ENCODE measurements at regions not wholly inside any gene's neighbourhood (a gene's known extent, or its start where the extent isn't known, plus 50 kb on each side); places are given as distances from the start of the nearest gene placed in this dataset.
A peak's percentile ranks its signal among the peaks of the same experiment; 100 is the strongest.

DNA sequence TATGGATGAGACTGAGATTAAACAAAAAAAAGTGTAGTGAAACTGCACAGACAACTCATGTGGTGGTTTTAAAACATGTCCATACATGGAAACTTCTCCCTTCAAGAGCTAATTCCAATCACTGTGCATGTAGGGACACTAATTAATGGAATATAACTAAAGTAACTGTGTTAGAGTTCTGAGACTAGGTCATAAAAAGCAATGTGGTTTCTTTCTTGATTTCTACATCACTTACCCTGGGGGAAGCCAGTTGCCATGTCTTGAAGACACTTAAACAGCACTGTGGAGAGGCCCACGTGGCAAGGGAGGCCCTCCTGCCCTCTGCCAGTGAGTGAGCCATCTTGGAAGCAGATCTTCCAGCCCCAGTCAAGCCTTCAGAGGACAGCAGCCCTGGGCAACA, 118.2 kb upstream of the DST start:
- intact Hi-C loops (cut with DNase I): no loop called here
- no peak for ATAC-seq

DNA sequence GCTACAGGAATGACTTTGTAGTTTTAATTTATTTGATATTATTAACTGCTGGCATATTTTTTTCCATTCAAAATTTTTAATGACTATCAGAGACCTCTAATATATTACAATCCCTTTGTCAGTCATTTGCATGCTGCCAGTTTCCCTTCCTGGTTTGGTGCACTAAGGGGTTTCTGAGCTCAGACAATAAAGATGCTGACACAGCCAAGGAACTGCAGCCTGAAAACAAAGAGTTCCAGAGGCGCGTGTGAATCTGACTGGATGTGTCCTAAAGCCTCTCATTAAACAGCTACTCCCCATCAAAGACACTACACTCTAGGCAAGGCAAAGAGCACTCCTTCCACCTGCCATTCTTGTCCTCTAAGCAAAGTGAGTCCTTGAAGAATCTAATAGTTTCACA, 116.8 kb upstream of the DST start:
- no peak for DNase-seq (ENCODE audit: missing footprints)
- no peak for ATAC-seq
- intact Hi-C loops (cut with DNase I): no loop called here

More for the DNA sequence above, 118.2 kb upstream of the DST start:
- no peak for DNase-seq (ENCODE audit: missing footprints)

DNA sequence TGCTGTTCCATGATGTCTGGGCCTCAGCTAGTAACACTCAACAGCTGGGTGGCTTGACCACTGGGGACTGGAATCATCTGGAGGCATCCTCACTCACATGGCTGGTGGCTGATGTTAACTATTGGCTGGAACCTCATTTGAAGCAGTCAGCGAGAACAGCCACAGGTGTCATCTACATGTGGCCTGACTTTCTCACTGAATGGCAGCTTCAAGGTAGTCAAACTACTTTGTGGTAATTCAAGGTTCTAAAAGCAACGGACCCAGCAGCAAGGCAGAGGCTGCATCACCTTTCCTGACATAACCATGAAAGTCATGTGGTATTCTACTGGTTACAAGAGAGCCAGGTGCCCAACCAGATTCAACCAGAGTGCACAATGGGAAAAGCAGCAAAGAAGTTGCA, 115.9 kb upstream of the DST start:
- DNase-seq (ENCODE audit: missing footprints): no peak
- intact Hi-C loops (cut with DNase I): no loop called here
- ATAC-seq: no peak

DNA sequence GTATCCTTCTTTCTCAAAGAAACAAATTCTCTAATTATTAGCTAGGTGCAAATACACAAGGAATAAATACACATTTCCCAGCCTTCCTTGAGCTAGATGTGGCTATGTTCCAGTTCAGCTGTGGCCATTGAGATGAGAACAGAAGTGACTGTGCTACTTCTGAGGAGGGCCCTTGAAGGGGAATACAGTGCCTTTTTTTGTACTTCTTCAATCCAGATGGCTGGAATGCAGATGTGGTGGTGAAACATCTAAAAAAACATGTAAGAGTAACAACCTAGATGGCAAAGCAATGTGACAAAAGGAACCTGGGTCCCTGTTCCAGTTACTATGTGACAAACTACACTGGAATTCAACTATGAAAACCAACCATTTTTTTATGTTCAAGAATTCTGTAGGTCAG, 115.4 kb upstream of the DST start:
- intact Hi-C loops (cut with DNase I): no loop called here
- DNase-seq (ENCODE audit: missing footprints): no peak
- ATAC-seq: no peak

DNA sequence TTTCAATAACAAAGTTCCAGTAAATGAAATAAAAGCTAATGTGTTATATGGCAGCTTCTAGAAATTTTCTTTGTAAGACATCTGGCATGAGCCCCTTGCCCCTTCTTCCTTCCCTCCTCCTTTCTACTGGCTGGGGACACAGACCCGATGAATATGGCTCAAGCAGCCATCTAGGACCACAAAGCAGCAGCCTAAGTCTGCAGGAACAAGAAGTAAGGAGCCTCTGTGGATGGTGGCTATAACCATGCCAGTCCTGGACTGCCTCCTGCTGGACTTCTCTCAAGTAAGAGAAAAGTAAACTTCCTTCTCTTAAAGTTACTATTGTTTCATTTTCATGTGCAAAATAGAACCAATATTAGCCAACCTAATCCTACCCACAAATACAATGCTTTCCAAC, 114.9 kb upstream of the DST start:
- ATAC-seq (peak; percentile 41), DNase-seq (ENCODE audit: missing footprints) (no peak)
- intact Hi-C loops (cut with DNase I): loop anchor here (2.0 kb wide), 1 partner anchor 45 kb away; no protein-coding TSS in a partner anchor

DNA sequence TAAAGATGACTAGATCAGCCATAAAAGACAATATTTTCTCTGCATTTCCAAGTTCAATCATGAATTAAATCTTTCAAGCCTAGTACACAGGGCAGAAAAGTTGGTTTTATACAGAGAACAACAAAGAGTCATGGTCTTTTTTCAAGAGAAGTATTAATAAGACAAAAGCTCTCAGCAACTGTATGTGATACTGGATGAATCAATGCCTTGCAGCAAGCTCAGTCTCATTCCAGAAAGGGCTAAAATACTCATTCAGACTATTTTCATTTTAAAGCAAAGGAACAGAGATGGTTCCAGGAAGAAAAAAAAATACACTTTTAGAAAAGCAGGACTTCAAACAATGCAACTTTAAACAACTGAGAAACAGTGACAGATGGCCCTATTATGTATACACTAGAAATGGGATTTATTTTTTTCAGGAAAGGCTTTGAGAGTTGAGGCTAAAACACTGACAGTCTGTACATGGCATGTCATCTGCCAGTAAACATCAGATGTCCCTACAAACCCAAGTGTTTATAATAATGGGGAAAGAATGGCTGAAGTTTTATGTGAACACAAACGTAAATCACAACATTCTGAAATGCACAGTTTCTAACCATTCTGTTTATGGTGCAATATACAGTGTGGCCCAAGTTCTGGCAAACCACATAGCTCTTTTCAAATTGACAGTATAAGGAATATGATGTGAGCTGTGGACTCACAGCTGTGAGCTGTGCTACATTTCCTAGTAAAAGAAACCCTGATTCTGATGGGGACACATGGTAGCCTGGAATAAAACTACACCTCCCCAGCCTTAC, 114.3 kb upstream of the DST start:
- intact Hi-C loops (cut with DNase I): loop anchor here (2.0 kb wide), 1 partner anchor 44 kb away; no protein-coding TSS in a partner anchor
- DNase-seq (ENCODE audit: missing footprints) (no peak), ATAC-seq (no peak)

DNA sequence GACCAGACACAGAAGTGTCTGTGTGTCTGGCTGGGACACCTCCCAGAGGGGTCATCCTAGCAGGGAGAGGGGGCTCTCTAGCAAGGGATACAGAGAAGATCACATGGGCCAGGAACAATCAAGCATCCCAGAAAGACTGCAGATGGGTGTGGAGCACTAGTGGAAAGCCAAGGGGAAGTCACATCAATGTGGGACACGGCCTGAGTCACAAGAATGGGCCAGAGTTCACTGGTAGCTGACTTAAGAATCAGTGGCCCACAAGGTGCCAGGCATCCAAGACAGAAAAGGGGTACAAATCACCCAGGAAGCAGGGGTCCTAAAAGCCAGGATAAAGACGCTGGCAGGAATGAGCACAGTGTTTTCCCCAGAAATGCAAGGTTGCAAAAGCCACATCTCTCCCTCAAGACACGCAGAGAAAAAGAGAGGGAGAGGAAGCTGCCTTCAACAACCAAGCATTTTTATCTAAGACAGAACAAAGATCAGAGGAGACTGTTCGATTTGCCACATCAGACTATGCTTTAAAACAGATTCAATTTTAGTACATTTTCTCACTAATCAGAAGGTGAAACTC, 113.6 kb upstream of the DST start:
- DNase-seq (ENCODE audit: missing footprints) (no peak), ATAC-seq (peak; percentile 29)
- intact Hi-C loops (cut with DNase I): loop anchor here (2.0 kb wide), 1 partner anchor 44 kb away; no protein-coding TSS in a partner anchor

DNA sequence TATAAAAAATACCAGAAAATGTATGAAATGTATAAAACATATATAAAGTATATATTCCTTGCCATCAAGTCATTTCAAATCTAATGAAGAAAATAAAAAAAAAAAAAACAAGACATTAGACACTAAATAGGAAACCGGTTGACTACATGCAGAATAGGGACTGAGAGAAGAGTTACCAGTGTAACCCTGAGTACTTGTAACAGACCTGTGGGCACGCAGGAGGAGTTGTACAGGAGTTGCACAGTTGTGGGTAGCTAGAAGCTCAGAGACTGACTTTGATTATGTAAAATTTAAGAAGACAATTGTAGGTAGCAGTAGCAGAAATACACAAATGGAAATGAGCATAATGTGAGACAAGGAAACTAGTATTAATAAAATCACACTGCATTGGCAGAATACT, 112.4 kb upstream of the DST start:
- ATAC-seq (peak; percentile 50), DNase-seq (ENCODE audit: missing footprints) (no peak)
- intact Hi-C loops (cut with DNase I): no loop called here

DNA sequence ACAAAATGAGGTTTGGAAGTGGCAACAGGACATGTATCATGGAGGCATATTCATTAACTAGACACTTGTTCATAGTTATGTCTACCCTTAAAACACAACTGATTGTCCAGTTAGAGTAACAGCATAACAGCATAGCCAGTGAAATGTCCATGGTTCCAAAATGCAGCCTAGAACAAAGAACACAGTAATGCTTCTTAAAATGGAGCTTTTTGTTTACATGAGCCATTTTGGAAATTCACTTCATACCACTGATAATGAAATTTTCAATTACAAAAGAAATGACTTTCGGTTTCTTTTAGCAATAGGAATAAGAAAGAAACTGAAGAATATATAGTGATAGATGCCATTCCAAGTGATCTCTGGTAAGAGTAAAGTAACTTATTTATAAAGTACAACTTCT, 111.1 kb upstream of the DST start:
- ATAC-seq (no peak), DNase-seq (ENCODE audit: missing footprints) (no peak)
- intact Hi-C loops (cut with DNase I): loop anchor here (5.0 kb wide), 1 partner anchor 112 kb away; the partner anchor contains the start of gene DST

DNA sequence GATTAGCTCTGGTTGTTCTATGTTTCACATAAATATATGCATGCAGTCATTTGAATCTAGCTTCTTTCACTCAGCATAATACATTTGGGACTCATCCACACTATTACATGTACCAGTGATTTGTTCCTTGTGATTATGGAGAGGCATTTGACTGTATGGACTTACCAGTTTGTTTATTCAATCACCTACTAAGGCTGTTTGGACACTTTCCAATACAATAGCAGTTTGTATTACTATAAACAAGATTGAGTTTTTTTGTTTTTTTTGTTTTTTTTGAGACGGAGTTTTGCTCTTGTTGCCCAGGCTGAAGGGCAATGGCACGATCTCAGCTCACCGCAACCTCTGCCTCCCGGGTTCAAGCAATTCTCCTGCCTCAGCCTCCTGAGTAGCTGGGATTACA, 109.8 kb upstream of the DST start:
- intact Hi-C loops (cut with DNase I): loop anchor here (5.0 kb wide), 1 partner anchor 110 kb away; the partner anchor contains the start of gene DST
- no peak for DNase-seq (ENCODE audit: missing footprints)
- no peak for ATAC-seq

DNA sequence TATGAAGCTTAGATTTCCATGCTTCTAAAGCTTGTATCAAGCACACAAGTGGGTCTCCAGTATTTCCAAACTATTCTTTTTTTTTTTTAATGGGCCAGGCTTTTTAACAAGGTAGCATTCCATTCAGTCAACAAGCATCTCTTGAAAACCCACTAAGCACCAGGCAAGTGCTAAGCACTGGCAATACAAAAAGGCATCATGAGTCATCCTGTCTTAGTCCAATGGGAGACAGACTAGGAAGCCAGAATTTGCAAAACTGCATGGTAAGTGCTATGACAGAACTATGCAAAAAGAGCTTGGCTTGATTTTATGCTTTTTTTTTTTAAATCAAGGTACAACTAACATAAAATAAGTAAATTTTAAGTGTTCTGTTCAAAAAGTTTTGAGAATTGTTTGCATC, 109.3 kb upstream of the DST start:
- DNase-seq (ENCODE audit: missing footprints): no peak
- intact Hi-C loops (cut with DNase I): loop anchor here (5.0 kb wide), 1 partner anchor 110 kb away; the partner anchor contains the start of gene DST
- ATAC-seq: peak; percentile 33

DNA sequence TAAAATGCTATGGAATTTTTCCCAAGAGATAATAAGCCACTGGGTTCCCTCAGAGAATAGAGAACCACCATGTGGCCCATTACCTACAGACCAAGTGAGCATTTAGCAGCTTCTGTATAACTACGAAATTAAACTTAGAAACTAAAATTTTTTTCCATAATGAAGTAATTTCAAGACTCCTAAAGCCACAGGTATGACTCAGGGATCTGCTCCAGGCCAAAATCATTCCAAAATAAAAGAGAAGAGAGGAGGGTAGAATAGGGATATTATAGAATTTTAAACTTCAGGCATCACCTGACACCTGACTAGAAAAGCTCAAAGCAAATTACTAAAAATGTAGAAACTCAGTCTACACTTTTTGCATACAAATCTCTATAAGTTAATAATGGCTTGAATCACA, 108.9 kb upstream of the DST start:
- intact Hi-C loops (cut with DNase I): loop anchor here (5.0 kb wide), 1 partner anchor 109 kb away; the partner anchor contains the start of gene DST
- DNase-seq (ENCODE audit: missing footprints) (no peak), ATAC-seq (no peak)

DNA sequence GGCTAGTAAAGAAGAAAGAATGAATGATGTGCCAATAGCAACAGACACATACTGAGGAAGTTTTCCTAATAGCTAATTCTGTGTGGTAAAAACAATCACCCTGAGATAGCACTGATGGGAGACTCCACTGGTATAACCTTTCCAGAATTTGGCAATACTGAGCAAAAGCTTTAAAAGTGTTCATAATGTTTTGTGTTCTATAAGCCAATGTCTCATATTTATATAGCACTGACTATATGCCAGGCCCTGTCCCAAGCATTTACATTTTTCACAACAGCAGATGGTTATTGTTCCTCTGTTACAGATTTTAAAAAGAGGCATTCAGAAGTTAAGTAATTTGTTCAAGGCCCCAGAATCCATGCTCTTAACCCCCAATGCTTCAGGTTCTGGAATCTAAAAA, 108.0 kb upstream of the DST start:
- intact Hi-C loops (cut with DNase I): loop anchor here (5.0 kb wide), 1 partner anchor 108 kb away; the partner anchor contains the start of gene DST
- ATAC-seq: no peak
- DNase-seq (ENCODE audit: missing footprints): no peak

DNA sequence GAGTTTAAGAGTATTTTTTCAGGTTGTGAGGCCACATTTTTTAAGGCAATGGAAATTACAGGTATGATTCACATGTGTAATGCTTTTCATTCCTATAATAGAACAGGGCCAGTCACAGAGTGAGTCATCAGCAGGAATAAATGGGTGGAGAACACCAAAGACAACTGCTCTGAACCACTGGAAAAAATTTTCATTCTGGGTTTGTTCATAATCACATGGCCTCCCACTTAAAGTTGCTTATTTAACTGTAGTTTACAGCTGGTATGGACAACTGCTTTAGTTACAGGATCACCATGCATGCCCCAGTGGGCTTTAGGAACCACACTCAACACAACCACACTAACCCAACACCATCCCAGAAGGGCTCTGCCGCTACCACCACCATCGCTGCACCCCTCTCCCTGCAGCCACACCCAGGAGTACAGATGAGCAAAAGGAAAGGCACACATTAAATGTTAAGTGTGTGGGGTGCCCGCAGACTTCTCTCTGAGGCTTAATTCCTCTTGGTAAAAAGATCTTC, 107.0 kb upstream of the DST start:
- ATAC-seq: no peak
- no peak for DNase-seq (ENCODE audit: missing footprints)
- intact Hi-C loops (cut with DNase I): loop anchor here (5.0 kb wide), 1 partner anchor 107 kb away; the partner anchor contains the start of gene DST

DNA sequence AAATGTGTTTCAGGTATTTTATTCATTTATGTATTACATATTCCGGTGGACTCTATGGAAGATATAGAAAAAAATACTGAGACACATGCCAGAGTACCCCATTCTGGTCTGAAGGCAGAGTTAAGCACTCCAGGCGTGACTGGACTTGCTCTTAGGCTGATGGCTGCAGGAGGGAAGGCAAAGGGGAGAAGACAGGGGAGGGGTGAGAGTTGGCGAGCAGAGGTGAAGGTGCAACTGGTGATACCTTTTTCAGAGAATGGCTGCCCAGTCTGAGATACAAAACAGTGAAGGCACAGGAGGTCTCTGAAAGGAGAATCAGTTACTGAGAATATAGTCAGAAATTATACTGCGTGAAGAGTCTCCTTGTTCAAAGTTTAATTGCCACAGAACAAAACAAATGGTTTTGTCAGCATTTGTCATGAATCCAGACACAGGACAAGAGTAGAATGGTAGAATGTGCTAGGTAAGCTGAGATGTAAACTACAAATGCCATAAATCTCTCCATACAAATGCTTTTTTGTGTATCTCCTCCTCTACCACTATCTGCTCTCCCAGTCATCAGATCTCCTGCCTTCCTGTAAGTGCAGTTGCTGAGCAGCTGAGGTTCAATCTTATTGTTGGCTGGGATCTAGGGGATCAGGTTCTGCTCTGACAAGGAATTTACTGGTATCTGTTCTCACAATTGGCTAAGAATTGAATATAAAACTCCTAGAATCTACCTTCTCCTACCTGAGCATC, 104.2 kb upstream of the DST start:
- ATAC-seq: no peak

DNA sequence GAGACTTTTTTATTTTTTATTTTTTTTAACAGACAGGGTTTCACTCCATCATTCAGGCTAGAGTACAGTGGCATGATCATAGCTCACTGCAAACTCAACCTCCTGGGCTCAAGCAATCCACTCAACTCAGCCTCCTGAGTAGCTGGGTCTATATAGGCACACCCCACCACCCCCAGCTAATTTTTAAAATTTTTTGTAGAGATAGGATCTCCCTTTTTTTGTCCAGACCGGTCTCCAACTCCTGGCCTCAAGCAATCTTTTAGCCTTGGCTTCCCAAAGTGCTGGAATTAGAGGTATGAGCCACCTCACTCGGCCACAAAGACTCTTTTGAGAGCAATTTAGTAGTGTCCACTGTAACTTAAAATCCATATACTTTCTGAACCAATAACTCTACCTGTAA, 103.3 kb upstream of the DST start:
- intact Hi-C loops (cut with DNase I): no loop called here
- no peak for ATAC-seq
- no peak for DNase-seq (ENCODE audit: missing footprints)

More for the DNA sequence above, 104.2 kb upstream of the DST start:
- intact Hi-C loops (cut with DNase I): no loop called here
- DNase-seq (ENCODE audit: missing footprints): no peak

DNA sequence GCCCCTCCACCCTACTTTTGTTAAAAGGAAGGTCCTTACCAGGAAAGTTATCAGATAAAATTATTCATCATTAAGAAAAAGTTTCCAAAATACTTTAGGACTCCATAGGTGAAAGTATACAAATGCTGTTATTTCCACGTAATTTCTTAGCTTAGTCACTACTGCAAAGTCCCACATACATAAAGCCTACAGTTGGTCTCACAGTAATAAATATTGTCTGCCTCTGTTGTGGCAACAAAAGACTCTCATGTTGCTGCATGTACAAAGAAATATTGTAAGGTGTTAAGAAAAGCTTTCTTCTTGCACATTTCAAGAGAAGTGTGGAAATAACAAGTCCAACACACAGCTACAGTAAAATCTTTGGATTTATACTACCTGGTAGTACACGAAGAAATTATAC, 102.4 kb upstream of the DST start:
- intact Hi-C loops (cut with DNase I): no loop called here
- no peak for ATAC-seq
- no peak for DNase-seq (ENCODE audit: missing footprints)

DNA sequence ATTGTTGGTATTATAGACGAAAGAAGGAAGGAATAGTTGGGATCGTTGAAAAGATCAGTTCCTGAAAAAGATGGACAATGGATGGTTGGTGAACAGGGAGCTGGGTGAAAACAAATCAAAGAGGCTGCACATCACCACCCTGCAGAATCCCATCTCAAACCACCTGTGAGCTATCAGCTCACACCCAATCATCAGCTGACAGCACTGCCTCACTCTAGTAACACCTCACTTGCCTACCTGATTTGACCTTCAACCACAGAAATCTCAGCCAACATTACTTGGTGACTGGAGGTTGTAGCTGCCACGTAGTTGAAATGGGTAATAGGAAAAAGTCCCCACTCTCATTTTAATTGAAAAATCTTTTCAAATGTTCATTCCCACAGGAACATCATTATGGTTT, 101.8 kb upstream of the DST start:
- ATAC-seq (peak; percentile 77), DNase-seq (ENCODE audit: missing footprints) (no peak)
- intact Hi-C loops (cut with DNase I): no loop called here

DNA sequence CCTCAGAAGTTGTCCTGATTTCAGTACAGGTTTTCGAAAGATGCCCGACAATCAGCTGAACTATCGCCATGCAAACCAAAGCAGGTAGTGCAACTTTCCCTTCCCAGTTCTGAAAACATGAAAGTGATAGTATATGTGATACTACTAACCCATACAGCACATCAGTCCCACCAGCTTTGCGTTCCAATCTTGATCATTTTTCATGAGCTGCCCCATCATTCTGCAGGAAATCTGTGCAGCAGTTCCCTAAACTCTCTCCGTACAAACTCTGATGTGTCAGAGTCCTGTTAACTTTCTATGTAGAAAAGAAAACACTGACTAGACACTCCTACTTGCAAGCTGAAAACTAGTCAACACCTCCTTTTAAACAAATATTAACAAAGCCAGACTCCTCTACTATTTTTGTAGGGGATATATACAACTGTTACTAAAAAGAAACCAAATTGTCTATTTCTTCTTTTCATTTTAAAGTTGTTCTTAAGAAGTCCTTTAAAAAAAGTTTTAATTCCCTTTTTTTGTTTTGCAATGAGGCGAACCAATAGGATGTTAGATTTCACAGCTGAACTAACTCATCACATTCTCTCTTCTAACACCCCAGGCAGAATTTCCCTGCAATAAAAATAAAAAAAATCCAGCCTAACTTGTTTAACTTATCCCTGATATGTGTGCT, 99.6 kb upstream of the DST start:
- DNase-seq (ENCODE audit: missing footprints): no peak
- intact Hi-C loops (cut with DNase I): no loop called here
- ATAC-seq: peak; percentile 9
